Panc1 (cell line): ENCODE measurements at regions not wholly inside any gene's neighbourhood (a gene's known extent, or its start where the extent isn't known, plus 50 kb on each side); places are given as distances from the start of the nearest gene placed in this dataset.

Experiments used
- ATAC-seq: fragments of 200-7000 bp; cut with Tn5 transposase; 2 replicates; pipeline ENCODE4 v1.9.1; 2020; ENCODE audit warnings: mild to moderate bottlenecking, moderate library complexity
- BruUV-seq: library from RNA; stranded (reverse); fragments of 400-500 nt; replicated peaks from 2 replicates; lab custom pipeline; 2021; lab: Mats Ljungman, UMichigan
- CTCF ChIA-PET: fragments of 300-600 bp; sonication (Branson Sonifier 250); formaldehyde crosslinking; loops from one replicate; lab custom pipeline; 2022; ENCODE audit warnings: antibody characterized with exemption; lab: Charles Lee
- POLR2A ChIA-PET: fragments of 300-600 bp; sonication (Branson Sonifier 250); formaldehyde crosslinking; loops from one replicate; lab custom pipeline; 2022; ENCODE audit warnings: antibody characterized with exemption; lab: Charles Lee
- DNase-seq: peaks from one replicate; pipeline ENCODE4 v3.0.0-alpha.2; 2010; ENCODE audit warnings: low read depth, low spot score
- H3K27ac ChIP-seq: 2 replicates; pipeline ENCODE4 v1.5.1; 2011; ENCODE audit warnings: mild to moderate bottlenecking, low read length, inconsistent platforms
- H3K27me3 ChIP-seq: fragments of 200-500 bp; sonication (Bioruptor generic); 2 replicates; pipeline ENCODE4 v1.6.0; 2014; ENCODE audit warnings: low read length, inconsistent platforms; ENCODE audit not compliant: control insufficient read depth, insufficient read depth
- H3K36me3 ChIP-seq: fragments of 200-500 bp; sonication (Bioruptor generic); 2 replicates; pipeline ENCODE4 v1.5.1; 2014; ENCODE audit warnings: inconsistent platforms, mild to moderate bottlenecking, low read length, moderate library complexity; ENCODE audit not compliant: control insufficient read depth, insufficient read depth
- H3K4me1 ChIP-seq: 2 replicates; pipeline ENCODE4 v1.5.1; 2011; ENCODE audit warnings: inconsistent platforms, mild to moderate bottlenecking, low read length, moderate library complexity; ENCODE audit not compliant: control insufficient read depth, insufficient read depth
- H3K4me3 ChIP-seq, 2 experiments: 2 replicates each; pipeline ENCODE4 v1.5.1; 2011 to 2012; ENCODE audit warnings: low read depth in 2 of 2, low read length in 2 of 2, mild to moderate bottlenecking in 2 of 2, inconsistent platforms in 1 of 2, moderate library complexity in 1 of 2
- H3K9me3 ChIP-seq: fragments of 200-500 bp; sonication (Bioruptor generic); 2 replicates; pipeline ENCODE4 v1.5.1; 2014; ENCODE audit warnings: low read depth, mild to moderate bottlenecking, inconsistent platforms, low read length, moderate library complexity; ENCODE audit not compliant: control insufficient read depth, insufficient read depth
- POLR2AphosphoS5 ChIP-seq: IDR thresholded peaks from 2 replicates; pipeline ENCODE4 v1.6.1; 2012; ENCODE audit warnings: mild to moderate bottlenecking, low read depth, low read length, moderate library complexity
- SIN3A ChIP-seq: IDR thresholded peaks from 2 replicates; pipeline ENCODE4 v1.6.1; 2012; ENCODE audit warnings: low read depth, mild to moderate bottlenecking, low read length, moderate library complexity, borderline replicate concordance; ENCODE audit not compliant: insufficient read depth
- TCF7L2 ChIP-seq: IDR thresholded peaks from 2 replicates; pipeline ENCODE4 v1.6.1; 2011; ENCODE audit warnings: mild to moderate bottlenecking, low read depth, low read length, inconsistent platforms
- in situ Hi-C: cut with HindIII; loops from 2 replicates; pipeline ENCODE4 v1.10.0; 2016; ENCODE audit warnings: low sequenced_read_pairs, low pct_unique_long_range_greater_than_20kb
- intact Hi-C: fragments of 100-400 bp; cut with micrococcal nuclease; formaldehyde crosslinking; loops from one replicate; pipeline ENCODE4 v1.10.0; 2022; ENCODE audit not compliant: unreplicated experiment
- TF ChIP-seq, protein P1 (sequence below): fragments of 450-650 bp; IDR thresholded peaks from 2 replicates; pipeline ENCODE4 v1.5.1; 2017; ENCODE audit warnings: mild to moderate bottlenecking
- TF ChIP-seq, protein P2 (sequence below), 2 experiments: IDR thresholded peaks; 2 replicates each; pipeline ENCODE4 v1.6.1; 2011 to 2012; ENCODE audit warnings: low read depth in 2 of 2, control low read depth in 1 of 2, low read length in 1 of 2, mild to moderate bottlenecking in 1 of 2, moderate library complexity in 1 of 2; ENCODE audit not compliant: insufficient read depth in 1 of 2

DNA sequence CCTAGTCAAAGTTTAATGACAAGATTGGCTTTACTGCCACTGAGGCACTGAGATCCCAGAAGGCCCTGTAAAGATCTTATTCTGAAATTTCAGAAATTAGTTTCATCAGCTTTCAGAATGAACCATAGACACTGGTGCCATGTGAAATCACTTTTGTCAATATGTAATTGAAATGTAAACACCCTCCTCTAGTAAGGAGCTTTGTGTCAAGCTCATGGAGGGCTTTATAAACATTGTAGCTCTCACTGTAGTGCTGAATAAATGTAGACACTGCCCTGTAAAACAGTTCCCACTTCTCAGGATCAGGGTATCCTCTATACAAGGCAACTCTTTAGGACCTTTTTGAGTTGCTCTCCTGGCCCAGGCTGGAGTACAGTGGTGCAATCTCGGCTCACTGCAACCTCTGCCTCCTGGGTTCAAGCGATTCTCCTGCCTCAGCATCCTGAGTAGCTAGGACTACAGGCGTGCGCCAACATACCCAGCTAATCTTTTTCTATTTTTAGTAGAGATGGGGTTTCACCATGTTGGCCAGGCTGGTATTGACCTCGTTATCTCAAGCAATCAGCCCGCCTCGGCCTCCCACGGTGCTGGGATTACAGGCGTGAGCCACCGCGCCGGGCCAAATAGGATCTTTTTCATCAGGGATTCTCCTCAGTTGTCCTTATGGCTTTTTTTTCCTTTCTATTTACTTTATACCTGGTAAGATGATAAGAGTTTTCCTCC, 1823.9 kb upstream of the CDH9 start:
- no TSS peak for BruUV-seq
- CTCF ChIA-PET: interaction anchor here (0.6 kb wide), 1 partner anchor 1457 kb away, joined by 7 read pairs; no protein-coding TSS in a partner anchor

DNA sequence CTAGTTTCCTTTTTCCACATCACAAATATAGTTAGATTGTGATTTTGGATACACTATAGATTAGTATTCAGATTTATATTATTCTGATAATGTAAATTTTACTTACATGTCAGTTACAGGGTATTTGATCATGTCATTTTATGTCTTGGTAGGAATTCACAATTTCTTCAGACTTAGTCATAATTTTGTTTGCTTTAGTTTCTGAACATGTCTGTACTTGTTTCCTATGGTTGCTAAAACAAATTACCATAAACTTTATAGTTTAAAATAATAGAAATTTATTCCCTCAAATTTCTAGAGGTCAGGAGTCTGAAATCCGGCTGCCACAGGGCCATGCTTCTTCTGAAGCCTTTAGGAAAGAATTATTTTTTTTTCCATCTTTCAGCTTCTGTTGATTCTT, 1817.2 kb upstream of the CDH9 start:
- intact Hi-C loops (no loop called here), in situ Hi-C loops (no loop called here)
- H3K9me3 ChIP-seq: no peaks in the 10 kb centered on the region
- BruUV-seq: no TSS peak
- H3K36me3 ChIP-seq: no peaks in the 10 kb centered on the region
- DNase-seq (no peak), ATAC-seq (no peak)
- CTCF ChIA-PET: no interaction called here
- H3K4me3 ChIP-seq: no peak overlapping the region
- no peak for TF ChIP-seq POLR2AphosphoS5
- TF ChIP-seq SIN3A: no peak
- TF ChIP-seq, protein P1, sequence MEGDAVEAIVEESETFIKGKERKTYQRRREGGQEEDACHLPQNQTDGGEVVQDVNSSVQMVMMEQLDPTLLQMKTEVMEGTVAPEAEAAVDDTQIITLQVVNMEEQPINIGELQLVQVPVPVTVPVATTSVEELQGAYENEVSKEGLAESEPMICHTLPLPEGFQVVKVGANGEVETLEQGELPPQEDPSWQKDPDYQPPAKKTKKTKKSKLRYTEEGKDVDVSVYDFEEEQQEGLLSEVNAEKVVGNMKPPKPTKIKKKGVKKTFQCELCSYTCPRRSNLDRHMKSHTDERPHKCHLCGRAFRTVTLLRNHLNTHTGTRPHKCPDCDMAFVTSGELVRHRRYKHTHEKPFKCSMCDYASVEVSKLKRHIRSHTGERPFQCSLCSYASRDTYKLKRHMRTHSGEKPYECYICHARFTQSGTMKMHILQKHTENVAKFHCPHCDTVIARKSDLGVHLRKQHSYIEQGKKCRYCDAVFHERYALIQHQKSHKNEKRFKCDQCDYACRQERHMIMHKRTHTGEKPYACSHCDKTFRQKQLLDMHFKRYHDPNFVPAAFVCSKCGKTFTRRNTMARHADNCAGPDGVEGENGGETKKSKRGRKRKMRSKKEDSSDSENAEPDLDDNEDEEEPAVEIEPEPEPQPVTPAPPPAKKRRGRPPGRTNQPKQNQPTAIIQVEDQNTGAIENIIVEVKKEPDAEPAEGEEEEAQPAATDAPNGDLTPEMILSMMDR: no peak
- TF ChIP-seq, protein P2, sequence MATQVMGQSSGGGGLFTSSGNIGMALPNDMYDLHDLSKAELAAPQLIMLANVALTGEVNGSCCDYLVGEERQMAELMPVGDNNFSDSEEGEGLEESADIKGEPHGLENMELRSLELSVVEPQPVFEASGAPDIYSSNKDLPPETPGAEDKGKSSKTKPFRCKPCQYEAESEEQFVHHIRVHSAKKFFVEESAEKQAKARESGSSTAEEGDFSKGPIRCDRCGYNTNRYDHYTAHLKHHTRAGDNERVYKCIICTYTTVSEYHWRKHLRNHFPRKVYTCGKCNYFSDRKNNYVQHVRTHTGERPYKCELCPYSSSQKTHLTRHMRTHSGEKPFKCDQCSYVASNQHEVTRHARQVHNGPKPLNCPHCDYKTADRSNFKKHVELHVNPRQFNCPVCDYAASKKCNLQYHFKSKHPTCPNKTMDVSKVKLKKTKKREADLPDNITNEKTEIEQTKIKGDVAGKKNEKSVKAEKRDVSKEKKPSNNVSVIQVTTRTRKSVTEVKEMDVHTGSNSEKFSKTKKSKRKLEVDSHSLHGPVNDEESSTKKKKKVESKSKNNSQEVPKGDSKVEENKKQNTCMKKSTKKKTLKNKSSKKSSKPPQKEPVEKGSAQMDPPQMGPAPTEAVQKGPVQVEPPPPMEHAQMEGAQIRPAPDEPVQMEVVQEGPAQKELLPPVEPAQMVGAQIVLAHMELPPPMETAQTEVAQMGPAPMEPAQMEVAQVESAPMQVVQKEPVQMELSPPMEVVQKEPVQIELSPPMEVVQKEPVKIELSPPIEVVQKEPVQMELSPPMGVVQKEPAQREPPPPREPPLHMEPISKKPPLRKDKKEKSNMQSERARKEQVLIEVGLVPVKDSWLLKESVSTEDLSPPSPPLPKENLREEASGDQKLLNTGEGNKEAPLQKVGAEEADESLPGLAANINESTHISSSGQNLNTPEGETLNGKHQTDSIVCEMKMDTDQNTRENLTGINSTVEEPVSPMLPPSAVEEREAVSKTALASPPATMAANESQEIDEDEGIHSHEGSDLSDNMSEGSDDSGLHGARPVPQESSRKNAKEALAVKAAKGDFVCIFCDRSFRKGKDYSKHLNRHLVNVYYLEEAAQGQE (IDR thresholded peaks at IDR 0.05; ENCODE audit: insufficient read depth in 1 of 2, low read depth in 2 of 2, low read length in 1 of 2): no peak
- no peak for TF ChIP-seq TCF7L2
- POLR2A ChIA-PET: no interaction called here
- H3K27ac ChIP-seq: no peak overlapping the region
- no peaks in the 10 kb centered on the region for H3K4me1 ChIP-seq
- no peaks in the 10 kb centered on the region for H3K27me3 ChIP-seq

More for the DNA sequence above, 1823.9 kb upstream of the CDH9 start:
- DNase-seq (no peak), ATAC-seq (no peak)
- intact Hi-C loops: no loop called here
- Histone ChIP-seq H3K36me3 (no peaks in the 10 kb centered on the region), H3K27me3 (no peaks in the 10 kb centered on the region), H3K9me3 (no peaks in the 10 kb centered on the region), H3K4me1 (no peaks in the 10 kb centered on the region), H3K27ac (no peak overlapping the region), H3K4me3 (no peak overlapping the region)
- TF ChIP-seq POLR2AphosphoS5: no peak
- no peak for TF ChIP-seq SIN3A
- TF ChIP-seq, protein P2 (IDR thresholded peaks at IDR 0.05; ENCODE audit: insufficient read depth in 1 of 2, low read depth in 2 of 2, low read length in 1 of 2): no peak
- no peak for TF ChIP-seq TCF7L2
- TF ChIP-seq, protein P1: no peak
- POLR2A ChIA-PET: no interaction called here
- in situ Hi-C loops: no loop called here
